GDM1 (cell line): ENCODE measurements at regions not wholly inside any gene's neighbourhood (a gene's known extent, or its start where the extent isn't known, plus 50 kb on each side); places are given as distances from the start of the nearest gene placed in this dataset.
"Not testable (repeated sequence)": the region's sequence is repeated elsewhere in the genome, so short reads cannot be mapped to it uniquely, and the experiment has no call there.

ENCODE experiments used
- DNase-seq: peaks from one replicate; lab custom pipeline; 2025; lab: John Stamatoyannopoulos, UW

DNA sequence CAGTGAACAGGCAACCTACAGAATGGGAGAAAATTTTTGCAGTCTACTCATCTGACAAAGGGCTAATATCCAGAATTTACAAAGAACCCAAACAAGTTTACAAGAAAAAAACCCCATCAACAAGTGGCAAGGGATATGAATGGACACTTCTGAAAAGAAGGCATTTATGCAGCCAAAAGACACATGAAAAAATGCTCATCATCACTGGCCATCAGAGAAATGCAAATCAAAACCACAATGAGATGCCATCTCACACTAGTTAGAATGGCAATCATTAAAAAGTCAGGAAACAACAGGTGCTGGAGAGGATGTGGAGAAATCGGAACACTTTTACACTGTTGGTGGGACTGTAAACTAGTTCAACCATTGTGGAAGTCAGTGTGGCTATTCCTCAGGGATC lies 80.3 kb downstream of the ZNF474 start:
- DNase-seq, result not testable (repeated sequence)

DNA sequence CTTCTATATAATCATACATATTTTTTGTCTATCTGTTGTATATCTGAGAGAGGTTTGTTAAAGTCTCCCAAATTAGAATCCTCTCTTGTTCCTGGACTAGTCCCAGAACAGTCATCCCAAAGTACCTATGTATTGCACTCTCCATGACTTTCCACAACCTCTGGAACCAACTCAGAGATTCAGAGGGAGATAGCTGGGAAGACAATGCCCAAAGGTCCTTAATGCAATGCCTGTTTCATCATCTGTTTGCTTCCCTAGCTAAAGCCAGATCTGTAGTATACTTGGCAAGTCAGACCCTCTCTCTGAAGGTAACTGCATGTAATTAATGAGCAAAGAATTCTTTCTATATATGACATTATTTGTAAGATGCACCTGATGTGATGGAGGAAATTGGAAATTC lies 89.4 kb downstream of the ZNF474 start:
- DNase-seq, result no peak

DNA sequence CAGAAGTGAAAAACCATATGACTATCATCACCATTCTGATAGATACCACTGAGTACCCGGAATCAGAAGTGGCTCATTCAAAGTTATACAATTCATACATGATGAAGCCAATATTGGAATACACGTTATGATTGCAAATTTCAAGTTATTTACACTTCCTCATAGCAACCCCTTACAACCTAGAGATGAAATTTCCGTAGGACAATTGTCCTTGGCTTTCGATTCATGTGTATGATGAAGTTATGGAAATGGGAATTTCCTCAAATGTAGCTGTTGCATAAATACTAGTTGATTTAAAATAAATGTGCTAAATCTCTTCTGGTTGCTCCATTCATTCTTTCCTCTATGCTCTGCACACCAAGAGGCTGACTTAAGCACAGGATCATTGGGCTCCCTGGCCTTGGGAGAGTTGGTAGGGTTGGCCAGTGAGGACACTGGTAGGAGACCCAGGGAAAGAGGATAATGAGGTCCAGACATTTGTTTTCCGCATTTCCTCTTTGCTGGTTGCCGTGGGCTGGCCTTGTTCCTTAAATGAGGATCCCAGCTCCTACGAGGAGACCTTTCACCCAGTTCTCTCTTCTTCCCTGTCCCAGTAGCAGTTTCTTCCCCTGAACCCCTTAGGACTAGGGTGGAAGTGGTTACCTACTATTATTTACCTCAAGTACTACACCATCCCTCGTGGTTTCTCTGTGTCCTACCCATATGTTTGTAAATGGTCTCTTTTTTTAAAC lies 90.3 kb downstream of the ZNF474 start:
- DNase-seq, result no peak

DNA sequence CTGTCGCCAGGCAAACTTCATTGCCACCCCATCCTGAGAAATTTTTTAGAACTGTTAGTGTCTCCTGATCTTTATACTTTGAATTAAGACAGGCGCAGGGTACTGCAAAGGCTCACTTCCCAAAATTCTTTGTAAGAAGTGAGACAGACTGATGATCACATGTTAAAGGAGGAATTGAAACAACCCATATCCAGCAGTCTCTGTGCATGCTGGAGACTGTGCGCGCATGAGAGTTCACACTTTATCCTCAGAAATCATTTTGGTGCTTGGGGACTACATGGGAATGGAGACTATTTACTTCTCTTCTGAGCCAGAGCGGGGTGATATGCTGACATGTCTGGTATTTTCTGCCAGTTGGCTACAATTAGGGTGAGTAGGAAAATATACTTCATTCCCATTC lies 91.2 kb downstream of the ZNF474 start:
- DNase-seq, result no peak

DNA sequence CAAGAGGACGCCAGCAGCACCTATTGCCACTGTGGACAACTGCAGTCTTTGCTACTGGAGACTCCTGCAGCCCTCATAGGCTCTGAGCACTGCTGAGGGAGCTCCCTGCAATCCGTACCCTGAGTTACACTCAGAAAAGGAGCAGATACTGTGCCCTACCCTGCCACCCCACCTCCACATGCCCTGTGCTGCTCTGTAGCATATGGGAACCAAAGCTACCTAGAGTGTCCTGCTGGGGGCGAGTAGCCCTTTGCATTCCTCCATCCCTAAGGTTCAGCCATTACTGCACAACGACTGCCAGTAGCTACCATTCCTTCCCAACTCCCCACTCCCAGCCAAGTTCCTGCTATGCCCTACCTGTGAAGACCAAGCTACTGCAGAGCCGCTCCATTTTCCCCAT lies 90.2 kb upstream of the SNCAIP start:
- no peak for DNase-seq

DNA sequence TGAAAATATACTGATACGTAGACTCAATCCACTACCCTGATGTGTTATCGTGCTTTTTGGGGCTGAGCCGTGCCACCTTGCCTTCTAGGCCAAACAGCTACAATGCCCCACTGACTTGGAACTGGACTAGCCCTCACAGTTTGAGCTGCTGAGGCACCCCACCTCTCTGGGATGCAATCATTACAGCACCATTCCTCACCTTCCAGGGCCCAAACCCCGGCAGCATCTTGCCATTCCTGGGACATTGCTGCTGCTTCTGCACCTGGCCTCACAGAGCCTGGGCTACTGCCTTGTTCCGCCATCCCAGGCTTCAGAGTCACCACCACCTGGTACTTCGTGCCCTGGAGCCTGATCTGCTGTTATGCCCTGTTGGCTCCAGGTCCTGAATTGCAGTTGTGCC lies 89.5 kb upstream of the SNCAIP start:
- DNase-seq, result no peak

DNA sequence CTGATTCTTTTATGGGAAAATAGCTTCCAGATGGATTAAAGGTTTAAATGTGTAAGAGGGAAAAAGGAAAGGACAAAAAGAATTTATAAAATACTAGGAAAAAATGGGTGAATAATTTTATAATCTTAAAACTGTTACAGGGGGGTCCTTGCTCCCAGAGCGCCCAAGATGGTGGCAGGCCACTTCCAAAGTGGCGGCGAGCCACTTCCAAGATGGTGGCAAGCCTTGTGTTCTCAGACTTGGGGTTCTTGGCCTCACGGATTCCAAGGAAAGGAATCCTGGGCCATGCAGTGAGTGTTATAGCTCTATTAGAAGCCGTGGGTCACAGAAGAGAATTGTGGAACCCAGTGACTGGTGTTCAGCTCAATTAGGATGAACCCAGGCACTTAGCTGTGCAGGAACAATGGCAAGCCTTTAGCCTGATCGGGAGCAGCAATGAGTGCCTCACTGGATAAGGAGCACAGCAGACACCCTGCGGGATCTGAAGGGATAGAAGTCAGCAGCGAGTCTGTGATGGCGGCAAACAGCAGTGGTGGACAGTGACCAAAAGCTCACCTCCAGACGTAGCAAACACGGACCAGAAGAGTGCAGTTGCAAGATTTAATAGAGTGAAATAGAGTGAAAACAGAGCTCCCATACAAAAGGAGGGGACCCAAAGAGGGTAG lies 83.2 kb upstream of the SNCAIP start:
- no peak for DNase-seq

DNA sequence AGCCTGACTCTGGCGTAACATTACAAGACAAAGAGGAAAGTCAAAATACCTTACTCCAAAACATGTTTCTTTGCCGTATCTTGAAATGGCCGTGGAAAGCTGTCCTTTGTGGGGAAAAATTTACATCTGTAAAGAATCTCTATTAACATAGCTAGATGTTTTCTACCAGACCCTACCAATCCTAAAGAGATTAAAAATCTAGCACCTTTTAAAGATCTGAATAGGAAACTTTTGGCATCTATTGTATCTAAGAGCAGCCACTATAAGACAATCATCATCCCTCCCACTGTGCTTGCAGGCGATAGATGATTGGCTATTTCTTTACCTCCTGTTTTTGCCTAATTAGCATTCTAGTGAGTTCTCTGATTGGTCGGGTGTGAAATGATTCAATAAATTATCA lies 82.5 kb upstream of the SNCAIP start:
- DNase-seq, result no peak

DNA sequence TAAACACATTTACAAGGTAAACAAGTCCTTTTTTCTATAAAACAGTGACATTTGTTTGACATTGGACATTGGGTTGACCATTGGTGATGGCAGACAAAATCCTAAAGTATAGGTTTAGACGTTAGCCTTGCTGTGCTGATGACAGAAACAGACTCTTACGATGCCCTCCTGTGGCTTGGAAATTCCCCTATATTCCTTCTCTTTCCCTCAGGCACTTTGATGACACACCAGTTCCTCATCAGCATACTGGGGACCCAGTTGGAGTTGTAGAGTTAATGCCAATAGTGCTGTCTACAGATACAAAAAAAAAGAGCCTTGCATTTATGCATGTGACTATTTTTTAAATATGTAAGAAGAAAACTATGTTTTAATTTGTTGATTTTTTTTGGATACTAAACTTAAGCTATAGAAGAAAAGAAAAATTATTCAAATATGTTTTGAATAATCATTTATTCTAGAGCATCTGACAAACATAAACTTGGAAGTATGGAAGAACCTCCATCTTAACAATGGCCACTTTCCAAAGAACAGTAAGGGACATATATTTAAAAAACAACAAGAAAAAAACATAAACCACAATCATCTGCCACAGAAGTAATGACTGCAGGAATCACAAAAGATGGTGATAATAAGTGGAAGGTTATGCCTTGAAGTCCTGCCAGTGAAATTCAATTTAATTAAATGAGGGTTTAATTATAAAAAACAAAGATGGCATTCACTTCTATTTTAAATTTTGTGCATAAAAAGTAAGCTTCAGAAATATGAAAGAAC lies 75.6 kb upstream of the SNCAIP start:
- no peak for DNase-seq

DNA sequence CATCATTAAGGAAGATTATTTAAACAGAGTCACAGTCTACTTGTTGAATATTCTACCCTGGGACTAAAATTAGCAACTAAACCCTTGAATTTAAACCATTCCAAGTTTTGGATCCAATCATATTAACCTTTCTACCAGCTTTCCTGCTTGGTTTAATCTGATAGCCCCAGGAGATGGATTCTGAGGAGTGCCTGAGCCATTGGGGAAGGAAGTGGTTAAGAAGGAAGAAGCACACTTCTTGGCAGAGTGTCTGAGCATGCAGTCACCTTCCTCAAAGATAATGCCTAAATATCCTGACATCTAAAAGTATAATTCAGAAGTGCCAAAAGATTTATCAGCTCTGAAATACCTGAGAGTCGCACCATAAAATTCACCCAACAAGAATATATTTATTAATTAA lies 74.1 kb upstream of the SNCAIP start:
- DNase-seq, result peak; percentile 8

DNA sequence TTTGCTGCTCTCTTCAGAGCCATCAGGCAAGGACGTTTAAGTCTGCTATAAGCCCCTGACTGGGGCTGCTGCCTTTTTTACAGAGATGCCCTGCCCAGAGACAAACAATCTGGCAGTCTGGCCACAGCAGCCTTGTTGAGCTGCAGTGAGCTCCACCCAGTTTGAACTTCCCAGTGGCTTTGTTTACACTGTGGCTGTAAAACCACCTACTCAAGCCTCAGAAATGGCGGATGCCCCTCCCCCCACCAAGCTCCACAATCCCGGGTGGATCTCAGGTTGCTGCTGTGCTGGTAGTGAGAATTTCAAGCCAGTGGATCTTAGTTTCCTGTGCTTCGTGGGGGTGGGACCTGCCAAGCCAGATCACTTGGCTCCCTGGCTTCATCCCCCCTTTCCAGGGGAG lies 59.7 kb upstream of the SNCAIP start:
- no peak for DNase-seq

DNA sequence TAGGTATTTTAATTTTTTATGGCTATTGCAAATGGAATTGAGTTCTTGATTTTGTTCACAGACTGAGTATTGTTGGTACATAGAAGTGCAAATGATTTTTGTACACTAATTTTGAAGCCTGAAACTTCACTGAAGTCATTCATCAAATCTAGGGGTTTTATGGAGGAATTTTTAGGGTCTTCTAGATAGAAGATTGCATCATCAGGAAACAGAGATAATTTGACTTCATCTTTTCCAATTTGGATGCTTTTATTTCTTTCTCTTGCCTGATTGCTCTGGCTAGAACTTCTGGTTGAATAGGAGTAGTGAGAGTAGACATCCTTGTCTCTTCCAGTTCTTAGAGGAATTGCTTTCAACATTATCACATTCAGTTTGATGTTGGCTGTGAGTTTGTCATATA lies 58.2 kb upstream of the SNCAIP start:
- DNase-seq, result no peak

DNA sequence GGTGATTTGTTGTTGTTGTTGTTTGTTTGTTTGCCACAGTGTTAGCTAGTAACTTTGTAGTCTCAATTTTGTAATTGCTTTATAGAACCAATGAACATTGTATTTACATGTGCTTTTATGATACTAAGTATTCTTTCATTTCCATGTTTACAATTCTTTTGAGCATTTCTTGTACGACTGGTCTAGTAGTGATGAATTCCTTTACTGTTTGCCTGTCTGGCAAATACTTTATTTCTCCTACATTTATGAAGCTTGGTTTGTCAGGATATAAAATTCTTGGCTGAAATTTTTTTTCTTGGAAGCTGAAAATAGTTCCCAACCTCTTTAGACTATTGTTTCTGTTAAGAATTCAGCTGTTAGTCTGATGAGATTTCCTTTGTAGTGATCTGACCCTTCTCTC lies 55.6 kb upstream of the SNCAIP start:
- no peak for DNase-seq

DNA sequence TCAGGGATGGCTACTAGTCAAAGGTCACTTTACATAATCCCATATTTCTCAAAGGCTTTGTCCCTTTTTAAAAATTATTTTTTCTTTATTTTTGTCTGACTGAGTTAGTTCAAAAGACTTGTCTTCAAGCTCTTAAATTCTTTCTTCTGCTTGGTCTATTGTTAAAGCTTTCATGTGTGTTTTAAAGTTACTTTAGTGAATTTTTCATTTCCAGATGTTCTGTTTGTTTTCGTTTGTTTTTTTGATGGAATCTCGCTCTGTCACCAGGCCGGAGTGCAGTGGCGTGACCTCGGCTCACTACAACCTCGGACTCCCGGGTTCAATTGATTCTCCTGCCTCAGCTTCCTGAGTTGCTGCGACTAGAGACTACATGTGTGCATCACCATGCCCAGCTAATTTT lies 55.0 kb upstream of the SNCAIP start:
- no peak for DNase-seq

DNA sequence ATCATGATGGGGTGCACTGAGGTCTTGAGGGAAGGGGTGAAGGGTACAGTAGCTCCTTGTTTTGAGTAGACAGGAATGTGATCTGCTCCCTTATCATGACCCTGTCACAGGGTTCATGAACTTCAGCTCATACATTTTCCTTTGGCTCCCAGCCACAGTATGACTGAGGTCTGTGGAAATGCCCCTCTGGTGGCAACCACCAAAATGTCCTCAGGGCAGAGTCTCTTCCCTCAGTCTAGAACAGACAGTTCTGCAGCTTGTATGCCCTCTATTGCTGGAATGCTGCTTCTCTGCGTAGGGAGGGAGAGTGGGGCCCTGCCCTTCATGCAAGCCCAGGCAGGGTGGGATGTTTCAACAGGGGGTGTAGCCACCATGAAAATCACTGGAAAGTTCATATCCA lies 53.8 kb upstream of the SNCAIP start:
- DNase-seq, result no peak

DNA sequence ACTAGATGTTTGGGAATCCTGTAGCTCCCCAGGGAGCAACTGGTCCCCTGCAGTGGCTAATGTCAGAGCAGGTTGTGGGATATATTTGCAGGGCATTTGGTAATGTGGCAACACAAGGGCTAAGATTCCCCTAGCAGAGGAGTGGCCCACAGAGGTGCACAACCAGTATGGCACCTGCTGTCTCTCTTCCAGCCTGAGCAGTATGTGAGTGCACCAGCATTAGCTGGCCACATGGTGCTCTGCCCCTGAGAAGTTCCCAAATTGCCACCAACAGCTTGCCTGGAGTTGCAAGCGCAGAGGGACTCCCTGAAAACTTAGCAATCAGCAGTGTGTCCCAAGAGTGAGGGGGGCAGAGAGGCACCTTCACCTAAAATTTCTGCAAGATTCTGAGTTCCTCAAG lies 53.2 kb upstream of the SNCAIP start:
- DNase-seq, result no peak

DNA sequence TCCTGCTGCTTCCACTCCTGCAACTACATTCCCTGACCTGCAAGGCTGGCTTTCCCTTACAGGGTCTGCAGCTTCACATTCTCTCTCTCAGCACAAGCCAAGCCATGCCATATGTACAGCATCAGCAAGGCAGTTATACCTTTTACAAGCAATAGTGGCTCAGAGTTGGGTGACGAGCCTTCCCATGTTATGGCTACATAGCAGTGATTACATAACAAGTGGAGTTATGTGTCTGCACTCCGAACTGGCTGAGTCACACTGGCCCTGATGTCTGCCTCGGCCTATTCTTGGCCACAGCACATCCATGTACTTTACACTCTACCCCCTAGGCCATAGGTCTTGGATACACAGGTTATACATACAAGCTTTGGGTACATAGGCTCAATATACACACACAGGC lies 52.0 kb upstream of the SNCAIP start:
- DNase-seq, result no peak

DNA sequence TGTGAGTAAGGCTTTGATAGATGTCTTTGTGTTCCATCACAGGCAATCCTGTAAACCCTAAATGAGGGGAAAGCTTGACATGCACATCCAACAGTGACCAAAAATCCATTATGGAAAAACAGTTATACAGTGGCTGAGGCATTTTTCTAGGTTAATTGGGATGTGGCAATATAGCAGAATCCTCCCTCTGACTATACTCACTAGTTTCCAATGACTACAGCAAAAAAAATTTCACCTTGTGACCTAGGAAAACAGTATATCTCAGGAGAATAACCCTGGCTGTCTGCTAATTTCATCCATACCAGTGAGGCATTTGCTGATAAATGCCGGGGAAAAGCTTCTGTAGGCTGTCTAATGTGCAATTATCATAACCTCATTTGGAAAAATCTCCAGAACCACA lies 49.9 kb upstream of the SNCAIP start:
- no peak for DNase-seq
